Peyer's patch (tissue), 4 donors: ENCODE measurements at regions not wholly inside any gene's neighbourhood (a gene's known extent, or its start where the extent isn't known, plus 50 kb on each side); places are given as distances from the start of the nearest gene placed in this dataset.

Source experiments
- DNase-seq, 3 donors: peaks; one replicate each; pipeline ENCODE4 v3.0.0-alpha.2; 2017 to 2019
- H3K27ac ChIP-seq, 4 donors: fragments of 200-600 bp; sonication (generic); one replicate each; pipeline ENCODE4 v1.5.1; 2016 to 2019
- H3K27me3 ChIP-seq, 2 donors: fragments of 200-600 bp; sonication (generic); one replicate each; pipeline ENCODE4 v1.5.1; 2019
- H3K36me3 ChIP-seq, 3 donors: fragments of 200-600 bp; sonication (generic); one replicate each; pipeline ENCODE4 v1.5.1; 2016 to 2019
- H3K4me1 ChIP-seq, 4 donors: fragments of 200-600 bp; sonication (generic); one replicate each; pipeline ENCODE4 v1.5.1; 2016 to 2019
- H3K4me3 ChIP-seq, 4 donors: fragments of 200-600 bp; sonication (generic); 1 replicate in 3 of 4; 2 replicates in 1 of 4; pipeline ENCODE4 v1.5.1; 2016 to 2019; ENCODE audit warnings: mild to moderate bottlenecking in 1 of 4
- H3K9me3 ChIP-seq, 4 donors: fragments of 200-600 bp; sonication (generic); one replicate each; pipeline ENCODE4 v1.5.1; 2016 to 2019; ENCODE audit warnings: mild to moderate bottlenecking in 1 of 4
- POLR2A ChIP-seq, 2 donors: fragments of 450-650 bp; IDR thresholded peaks; one replicate each; pipeline ENCODE4 v1.5.1; 2017; ENCODE audit warnings: antibody characterized with exemption in 2 of 2, mild to moderate bottlenecking in 2 of 2, moderate library complexity in 2 of 2
- TF ChIP-seq, protein P1 (sequence below), 6 experiments: fragments of 450-650 bp in 4 of 6; fragments of 200-600 bp in 2 of 6; sonication (generic) in 1 of 6; IDR thresholded peaks; one replicate each; pipeline ENCODE4 v1.5.1; 2017 to 2019; ENCODE audit warnings: antibody characterized with exemption in 6 of 6, mild to moderate bottlenecking in 3 of 6, moderate library complexity in 1 of 6

DNA sequence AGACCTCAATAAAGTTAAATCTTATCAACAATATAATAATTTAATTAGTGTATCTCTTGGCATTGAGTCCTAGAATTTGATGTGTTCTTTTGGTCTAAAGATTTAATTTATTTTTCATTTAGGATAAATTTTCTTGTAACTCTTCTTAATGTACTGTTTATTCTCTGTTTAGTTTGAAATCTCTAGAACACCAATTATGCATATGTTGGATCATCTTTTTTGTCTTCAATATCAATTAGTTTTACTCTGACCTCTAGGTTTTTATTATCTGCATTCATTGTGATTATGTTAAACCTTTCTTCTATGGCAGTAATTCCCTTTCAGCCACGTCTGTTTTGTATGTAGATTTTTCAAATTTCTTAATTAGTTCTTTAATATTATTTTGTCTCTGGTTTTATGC, 93.8 kb upstream of the ARHGEF7 start:
- Histone ChIP-seq H3K27ac (no peak overlapping the region), H3K4me1 (no peaks in the 10 kb centered on the region), H3K27me3 (no peaks in the 10 kb centered on the region), H3K9me3 (peaks cover 0 to 13% (median 3%) of the 10 kb centered on the region in 4 donors), H3K4me3 (no peak overlapping the region), H3K36me3 (no peaks in the 10 kb centered on the region)
- TF ChIP-seq POLR2A (IDR thresholded peaks at IDR 0.05), result no peak
- TF ChIP-seq, protein P1, sequence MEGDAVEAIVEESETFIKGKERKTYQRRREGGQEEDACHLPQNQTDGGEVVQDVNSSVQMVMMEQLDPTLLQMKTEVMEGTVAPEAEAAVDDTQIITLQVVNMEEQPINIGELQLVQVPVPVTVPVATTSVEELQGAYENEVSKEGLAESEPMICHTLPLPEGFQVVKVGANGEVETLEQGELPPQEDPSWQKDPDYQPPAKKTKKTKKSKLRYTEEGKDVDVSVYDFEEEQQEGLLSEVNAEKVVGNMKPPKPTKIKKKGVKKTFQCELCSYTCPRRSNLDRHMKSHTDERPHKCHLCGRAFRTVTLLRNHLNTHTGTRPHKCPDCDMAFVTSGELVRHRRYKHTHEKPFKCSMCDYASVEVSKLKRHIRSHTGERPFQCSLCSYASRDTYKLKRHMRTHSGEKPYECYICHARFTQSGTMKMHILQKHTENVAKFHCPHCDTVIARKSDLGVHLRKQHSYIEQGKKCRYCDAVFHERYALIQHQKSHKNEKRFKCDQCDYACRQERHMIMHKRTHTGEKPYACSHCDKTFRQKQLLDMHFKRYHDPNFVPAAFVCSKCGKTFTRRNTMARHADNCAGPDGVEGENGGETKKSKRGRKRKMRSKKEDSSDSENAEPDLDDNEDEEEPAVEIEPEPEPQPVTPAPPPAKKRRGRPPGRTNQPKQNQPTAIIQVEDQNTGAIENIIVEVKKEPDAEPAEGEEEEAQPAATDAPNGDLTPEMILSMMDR (IDR thresholded peaks at IDR 0.05), result no peak
- DNase-seq, result no peak

DNA sequence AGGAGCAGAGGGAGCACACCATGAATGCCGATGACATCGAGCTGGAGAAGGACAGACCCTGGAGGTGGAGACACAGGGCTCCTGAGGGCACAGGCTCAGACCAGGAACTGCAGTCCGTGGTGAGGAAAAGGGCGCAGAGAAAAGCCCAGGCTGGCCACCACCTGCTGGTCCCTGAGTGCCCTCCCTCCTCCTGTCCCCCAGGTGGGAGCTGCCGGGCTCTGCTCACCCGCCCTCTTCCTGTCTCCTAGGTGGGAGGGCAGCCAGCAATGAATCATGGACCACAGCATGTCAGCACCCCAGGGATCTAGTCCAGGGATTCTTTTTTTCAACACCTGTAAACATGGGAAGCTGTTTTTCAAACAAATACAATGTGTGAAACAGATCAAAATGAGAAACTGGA, 94.6 kb upstream of the ARHGEF7 start:
- no peaks in the 10 kb centered on the region for H3K4me1 ChIP-seq
- H3K9me3 ChIP-seq, result peaks cover 0 to 13% (median 3%) of the 10 kb centered on the region in 4 donors
- no peak overlapping the region for H3K4me3 ChIP-seq
- no peak for TF ChIP-seq POLR2A (IDR thresholded peaks at IDR 0.05)
- TF ChIP-seq, protein P1 (IDR thresholded peaks at IDR 0.05), result no peak
- H3K36me3 ChIP-seq, result no peaks in the 10 kb centered on the region
- H3K27ac ChIP-seq, result no peak overlapping the region
- no peak for DNase-seq
- no peaks in the 10 kb centered on the region for H3K27me3 ChIP-seq

DNA sequence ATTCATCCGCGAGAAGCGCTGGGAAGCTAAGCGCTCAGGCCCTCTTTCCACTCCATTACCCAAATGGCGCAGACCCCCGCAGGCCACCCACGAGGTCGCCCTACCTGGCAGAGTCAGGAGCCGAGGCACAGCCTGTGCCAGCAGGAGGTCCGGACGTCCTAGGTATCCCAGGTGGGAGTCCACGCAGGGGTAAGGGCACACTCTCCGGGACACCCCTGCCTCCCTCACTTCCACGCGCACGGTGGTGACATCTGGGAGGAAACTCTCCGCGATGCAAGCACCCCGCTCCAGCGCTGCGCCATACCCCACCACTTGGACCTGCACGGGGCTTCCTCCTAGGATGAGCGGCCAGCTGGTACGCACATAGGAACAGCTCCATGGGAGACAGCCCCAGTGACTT, 95.1 kb upstream of the ARHGEF7 start:
- Histone ChIP-seq H3K4me3 (no peak overlapping the region), H3K9me3 (peaks cover 0 to 13% (median 3%) of the 10 kb centered on the region in 4 donors), H3K27me3 (no peaks in the 10 kb centered on the region), H3K36me3 (no peaks in the 10 kb centered on the region), H3K4me1 (no peaks in the 10 kb centered on the region), H3K27ac (no peak overlapping the region)
- DNase-seq, result no peak
- TF ChIP-seq POLR2A (IDR thresholded peaks at IDR 0.05), result no peak
- TF ChIP-seq, protein P1 (IDR thresholded peaks at IDR 0.05), result no peak

DNA sequence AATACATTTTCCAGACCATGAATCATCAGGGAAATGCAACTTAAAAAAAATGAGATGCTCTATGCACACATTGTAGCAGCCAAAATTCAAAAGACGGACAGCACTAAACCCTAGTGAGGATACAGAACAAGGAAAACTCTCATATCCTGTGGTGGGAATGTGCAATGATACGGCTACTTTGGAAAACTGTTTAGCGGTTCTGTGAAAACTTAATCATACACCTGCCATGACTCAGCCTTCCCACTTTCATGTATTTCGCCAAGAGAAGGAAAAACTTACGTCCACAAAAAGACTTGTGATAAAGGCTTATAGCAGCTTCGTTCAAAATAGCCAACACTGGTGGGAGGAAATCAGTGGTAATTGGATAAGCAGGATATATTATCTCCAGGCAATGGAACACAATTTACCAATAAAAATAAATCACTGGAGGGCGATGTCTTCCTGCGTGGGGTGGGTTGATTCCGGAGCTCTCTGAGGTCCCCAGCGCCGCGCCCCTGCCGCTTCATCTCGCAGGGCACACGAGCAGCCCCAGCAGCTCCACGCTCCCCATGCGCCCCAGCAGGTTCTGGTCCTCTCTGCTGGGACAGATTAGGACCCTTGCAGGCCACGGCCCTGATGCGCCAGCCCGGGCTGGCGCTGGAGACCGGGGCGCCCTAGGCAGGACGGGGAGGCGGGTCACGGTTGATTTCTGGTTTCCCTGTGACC, 97.2 kb upstream of the ARHGEF7 start:
- DNase-seq, result no peak
- Histone ChIP-seq H3K4me3 (no peak overlapping the region), H3K36me3 (no peaks in the 10 kb centered on the region), H3K27ac (no peak overlapping the region), H3K4me1 (no peaks in the 10 kb centered on the region), H3K27me3 (no peaks in the 10 kb centered on the region), H3K9me3 (peaks cover 0 to 13% (median 3%) of the 10 kb centered on the region in 4 donors)
- TF ChIP-seq, protein P1 (IDR thresholded peaks at IDR 0.05), result no peak
- TF ChIP-seq POLR2A (IDR thresholded peaks at IDR 0.05), result no peak

DNA sequence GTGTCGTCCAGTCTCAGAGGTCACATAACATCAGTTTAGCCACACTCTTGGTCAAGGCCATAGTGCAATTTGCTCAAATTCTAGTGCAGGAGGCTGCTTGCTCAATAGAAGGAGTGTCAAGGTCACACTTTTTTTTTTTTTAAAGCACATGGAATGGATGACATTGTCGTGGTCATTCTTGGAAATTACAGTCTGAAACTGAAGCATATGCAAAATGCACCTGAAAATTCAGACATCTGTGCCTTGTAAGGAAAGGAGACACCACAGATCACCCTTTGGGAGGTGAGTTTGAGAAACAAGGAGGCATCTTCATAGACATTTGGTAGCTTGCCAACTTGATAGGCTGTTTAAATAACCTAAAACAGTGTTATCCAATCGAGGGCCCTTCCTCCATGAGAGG, 98.3 kb upstream of the ANKRD10 start:
- H3K27ac ChIP-seq, result no peak overlapping the region
- no peaks in the 10 kb centered on the region for H3K4me1 ChIP-seq
- H3K27me3 ChIP-seq, result no peaks in the 10 kb centered on the region
- H3K4me3 ChIP-seq, result no peak overlapping the region
- no peak for TF ChIP-seq POLR2A (IDR thresholded peaks at IDR 0.05)
- no peaks in the 10 kb centered on the region for H3K36me3 ChIP-seq
- no peaks in the 10 kb centered on the region for H3K9me3 ChIP-seq
- no peak for DNase-seq

DNA sequence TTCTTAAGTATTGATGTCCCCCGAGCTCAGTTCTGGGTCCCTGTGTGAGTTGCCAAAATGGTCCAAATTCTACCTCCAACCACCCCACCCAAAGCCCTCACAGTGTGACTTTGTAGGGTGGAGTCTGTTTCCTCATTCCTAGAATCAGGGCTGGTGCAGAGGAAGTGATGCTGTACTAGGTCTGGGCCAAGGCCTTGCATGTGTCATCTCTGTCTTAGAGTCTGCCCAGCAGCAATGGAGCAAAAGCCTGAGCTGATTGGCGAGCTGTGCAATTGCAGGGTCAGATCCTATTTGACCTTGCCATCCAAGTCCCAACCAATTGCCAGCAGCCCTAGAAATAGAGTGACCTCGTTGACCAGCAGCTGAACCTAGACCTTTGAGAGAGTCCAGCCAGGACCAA, 97.0 kb upstream of the ANKRD10 start:
- Histone ChIP-seq H3K9me3 (no peaks in the 10 kb centered on the region), H3K27me3 (no peaks in the 10 kb centered on the region), H3K36me3 (no peaks in the 10 kb centered on the region), H3K4me3 (no peak overlapping the region), H3K4me1 (no peaks in the 10 kb centered on the region), H3K27ac (no peak overlapping the region)
- TF ChIP-seq, protein P1 (IDR thresholded peaks at IDR 0.05), result no peak
- TF ChIP-seq POLR2A (IDR thresholded peaks at IDR 0.05), result no peak
- no peak for DNase-seq
